ENCODE measurements at regions not wholly inside any gene's neighbourhood (a gene's known extent, or its start where the extent isn't known, plus 50 kb on each side); places are given as distances from the start of the nearest gene placed in this dataset.

- Histone ChIP-seq H2BK120ac (replicated peaks; ENCODE audit: low read depth, low read length) (no peak overlapping the region), H3K4me3 (ENCODE audit: extremely low read depth in 1 of 4, insufficient read depth in 2 of 4, low read depth in 3 of 4, low read length in 4 of 4) (no peak overlapping the region), H3K23me2 (ENCODE audit: low read depth, low read length) (no peaks in the 10 kb centered on the region), H3K27me3 (replicated peaks in 1 of 4; ENCODE audit: control insufficient read depth in 3 of 4, extremely low read depth in 1 of 4, insufficient read depth in 3 of 4, low read length in 3 of 4) (no peaks in the 10 kb centered on the region), H3K9ac (replicated peaks in 1 of 4; ENCODE audit: extremely low read depth in 1 of 4, low read depth in 3 of 4, low read length in 3 of 4) (no peak overlapping the region), H2BK5ac (ENCODE audit: low read depth, low read length) (no peak overlapping the region), H3K9me3 (ENCODE audit: insufficient read depth in 2 of 2, low read depth in 1 of 2, low read length in 1 of 2) (no peaks in the 10 kb centered on the region), H2AFZ (ENCODE audit: low read length) (no peak overlapping the region), H4K20me1 (replicated peaks in 1 of 2; ENCODE audit: control insufficient read depth in 1 of 2, insufficient read depth in 2 of 2, low read length in 2 of 2) (no peaks in the 10 kb centered on the region), H3K4me1 (replicated peaks in 1 of 4; ENCODE audit: control insufficient read depth in 3 of 4, insufficient read depth in 4 of 4, low read length in 3 of 4) (peaks cover 0 to 3% (median 0%) of the 10 kb centered on the region in 4 experiments; a peak in 1 of 7 replicates), H3K23ac (ENCODE audit: insufficient read length) (no peak overlapping the region), H3K79me1 (ENCODE audit: low read depth, low read length) (no peaks in the 10 kb centered on the region), H3K27ac (ENCODE audit: low read depth, low read length) (no peak overlapping the region), H2BK12ac (ENCODE audit: low read depth, low read length) (no peak overlapping the region), H4K8ac (ENCODE audit: extremely low read depth, insufficient read depth, low read length) (no peak overlapping the region), H4K91ac (replicated peaks; ENCODE audit: insufficient read length, low read length) (no peak overlapping the region), H4K5ac (ENCODE audit: insufficient read length, low read depth, low read length) (no peak overlapping the region), H3K79me2 (ENCODE audit: control insufficient read depth in 1 of 2, insufficient read depth in 2 of 2, low read length in 2 of 2) (no peaks in the 10 kb centered on the region), H3K14ac (ENCODE audit: insufficient read length) (no peak overlapping the region), H3K18ac (ENCODE audit: extremely low read depth, low read length) (no peak overlapping the region), H3K4ac (replicated peaks; ENCODE audit: insufficient read length, low read depth, low read length) (no peak overlapping the region), H3K56ac (replicated peaks; ENCODE audit: insufficient read length, low read depth, low read length) (no peak overlapping the region), H2BK20ac (ENCODE audit: low read length) (0 out of 2 replicates have a peak overlapping the region, but pooled peaks have one; percentile 55), H2BK15ac (ENCODE audit: low read length) (no peak overlapping the region), H3K4me2 (ENCODE audit: insufficient read depth in 1 of 2, low read depth in 2 of 2, low read length in 2 of 2) (no peak overlapping the region), H2AK5ac (ENCODE audit: low read depth, low read length) (no peak overlapping the region), H3K36me3 (ENCODE audit: control insufficient read depth in 2 of 4, insufficient read depth in 4 of 4, low read length in 3 of 4) (no peaks in the 10 kb centered on the region)
- DNase-seq (ENCODE audit: low read depth in 1 of 2, low spot score in 2 of 2) (no peak), FAIRE-seq (no peak)
- 80% methylated on average over 1 of the region's 6 CpGs; no CpG with 5 or more reads in 1 of the 2 experiments for WGBS, 2 experiments (ENCODE audit: extremely low coverage in 1 of 2, insufficient coverage in 1 of 2, insufficient read length in 1 of 2, insufficient replicate concordance in 2 of 2, low coverage in 1 of 2, low lambda C conversion rate in 2 of 2, missing lambda C conversion rate in 1 of 2)
- CTCF ChIA-PET (ENCODE audit: partially characterized antibody) = no interaction called here
- POLR2A ChIA-PET (ENCODE audit: partially characterized antibody) = interaction anchor here (0.7 kb wide), 1 partner anchor 23 kb away, joined by 3 read pairs; no protein-coding TSS in a partner anchor
- TF ChIP-seq CBX8 (IDR thresholded peaks at IDR 0.05; ENCODE audit: borderline replicate concordance, low read depth, low read length) (no peak), BRCA1 (IDR thresholded peaks at IDR 0.05; ENCODE audit: low read depth, low read length) (no peak), SIN3A (conservative IDR thresholded peaks at IDR 0.05 in 1 of 2, IDR thresholded peaks at IDR 0.05 in 1 of 2; ENCODE audit: low read depth in 1 of 2, low read length in 2 of 2) (no peak), NRF1 (IDR thresholded peaks at IDR 0.05; ENCODE audit: low read depth, low read length) (no peak), POU5F1 (IDR thresholded peaks at IDR 0.05; ENCODE audit: low read depth, low read length) (no peak), POLR2AphosphoS5 (IDR thresholded peaks at IDR 0.05; ENCODE audit: low read depth, low read length) (no peak), JUN (IDR thresholded peaks at IDR 0.05; ENCODE audit: low read depth, low read length) (no peak), RBBP5 (IDR thresholded peaks at IDR 0.05; ENCODE audit: borderline replicate concordance, low read depth, low read length) (no peak), E2F6 (IDR thresholded peaks at IDR 0.05) (no peak), TCF12 (IDR thresholded peaks at IDR 0.05; ENCODE audit: low read depth, low read length) (no peak), PHF8 (conservative IDR thresholded peaks at IDR 0.05; ENCODE audit: low read depth, low read length) (no peak)
- TF ChIP-seq, protein P1, sequence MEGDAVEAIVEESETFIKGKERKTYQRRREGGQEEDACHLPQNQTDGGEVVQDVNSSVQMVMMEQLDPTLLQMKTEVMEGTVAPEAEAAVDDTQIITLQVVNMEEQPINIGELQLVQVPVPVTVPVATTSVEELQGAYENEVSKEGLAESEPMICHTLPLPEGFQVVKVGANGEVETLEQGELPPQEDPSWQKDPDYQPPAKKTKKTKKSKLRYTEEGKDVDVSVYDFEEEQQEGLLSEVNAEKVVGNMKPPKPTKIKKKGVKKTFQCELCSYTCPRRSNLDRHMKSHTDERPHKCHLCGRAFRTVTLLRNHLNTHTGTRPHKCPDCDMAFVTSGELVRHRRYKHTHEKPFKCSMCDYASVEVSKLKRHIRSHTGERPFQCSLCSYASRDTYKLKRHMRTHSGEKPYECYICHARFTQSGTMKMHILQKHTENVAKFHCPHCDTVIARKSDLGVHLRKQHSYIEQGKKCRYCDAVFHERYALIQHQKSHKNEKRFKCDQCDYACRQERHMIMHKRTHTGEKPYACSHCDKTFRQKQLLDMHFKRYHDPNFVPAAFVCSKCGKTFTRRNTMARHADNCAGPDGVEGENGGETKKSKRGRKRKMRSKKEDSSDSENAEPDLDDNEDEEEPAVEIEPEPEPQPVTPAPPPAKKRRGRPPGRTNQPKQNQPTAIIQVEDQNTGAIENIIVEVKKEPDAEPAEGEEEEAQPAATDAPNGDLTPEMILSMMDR (IDR thresholded peaks at IDR 0.05; ENCODE audit: control extremely low read depth in 1 of 3, insufficient read depth in 1 of 3, low read depth in 1 of 3, low read length in 3 of 3) = no peak
Observed at GRCh38 chrX:114015966-114016365, 567.9 kb upstream of the HTR2C start.
